GM23338 (cell line): ENCODE measurements at regions not wholly inside any gene's neighbourhood (a gene's known extent, or its start where the extent isn't known, plus 50 kb on each side); places are given as distances from the start of the nearest gene placed in this dataset.

Experiments
- CREB1 ChIP-seq: fragments of 250-450 bp; sonication (Bioruptor Pico); IDR thresholded peaks from 2 replicates; pipeline ENCODE4 v1.5.0; 2020; ENCODE audit warnings: low read depth, mild to moderate bottlenecking, moderate library complexity
- EZH2 ChIP-seq: fragments of 200-600 bp; sonication (generic); IDR thresholded peaks from one replicate; pipeline ENCODE4 v1.8.0; 2017; ENCODE audit warnings: antibody characterized with exemption, mild to moderate bottlenecking, low read depth; ENCODE audit not compliant: unreplicated experiment
- EZH2phosphoT487 ChIP-seq: fragments of 200-600 bp; sonication (generic); IDR thresholded peaks from one replicate; pipeline ENCODE4 v1.8.1; 2018; ENCODE audit warnings: antibody characterized with exemption; ENCODE audit not compliant: unreplicated experiment
- JUNB ChIP-seq: IDR thresholded peaks from one replicate; pipeline ENCODE4 v1.6.1; 2016; ENCODE audit warnings: antibody characterized with exemption; ENCODE audit not compliant: unreplicated experiment
- POLR2AphosphoS5 ChIP-seq: IDR thresholded peaks from 2 replicates; pipeline ENCODE4 v1.6.1; 2016; ENCODE audit warnings: antibody characterized with exemption, low read depth
- ZNF331 ChIP-seq: fragments of 250-450 bp; sonication (Bioruptor Pico); IDR thresholded peaks from 2 replicates; pipeline ENCODE4 v1.5.0; 2020; ENCODE audit warnings: low read depth, mild to moderate bottlenecking, moderate library complexity
- TF ChIP-seq, protein P1 (sequence below), 2 experiments: fragments of 200-600 bp in 1 of 2; sonication (generic) in 1 of 2; conservative IDR thresholded peaks; 2 replicates each; pipeline versions ENCODE4 v1.5.1 to v1.6.1; 2016 to 2017; ENCODE audit warnings: antibody characterized with exemption in 2 of 2, low read depth in 2 of 2, mild to moderate bottlenecking in 2 of 2, moderate library complexity in 1 of 2
- TF ChIP-seq, protein P2 (sequence below): IDR thresholded peaks from one replicate; pipeline ENCODE4 v1.6.1; 2018; ENCODE audit warnings: antibody characterized with exemption; ENCODE audit not compliant: unreplicated experiment
- TF ChIP-seq, protein P3 (sequence below): IDR thresholded peaks from 2 replicates; pipeline ENCODE4 v1.6.1; 2016; ENCODE audit warnings: antibody characterized with exemption

DNA sequence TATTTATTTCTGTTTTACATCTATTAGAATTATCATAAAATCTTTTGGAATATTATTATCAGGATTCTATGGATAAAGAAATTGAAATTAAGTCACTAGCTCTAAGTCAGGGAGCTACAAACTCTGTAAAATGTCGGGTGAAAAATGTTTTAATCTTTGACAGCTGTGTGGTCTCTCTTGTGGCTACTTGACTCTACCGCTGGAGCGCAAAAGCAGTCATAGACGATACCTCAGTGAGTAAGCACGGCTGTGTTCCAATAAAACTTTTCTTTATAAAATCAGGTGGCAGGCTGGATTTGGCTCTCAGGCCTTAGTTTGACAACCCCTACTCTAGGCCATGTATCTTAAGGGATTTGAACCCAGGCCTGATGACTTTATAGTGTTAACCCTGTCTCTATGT is 88.5 kb upstream of the PFN2 start:
- TF ChIP-seq EZH2 (no peak), POLR2AphosphoS5 (no peak), EZH2phosphoT487 (no peak), CREB1 (CRISPR knock-in tag) (no peak), JUNB (no peak), ZNF331 (CRISPR knock-in tag) (no peak)
- TF ChIP-seq, protein P1, sequence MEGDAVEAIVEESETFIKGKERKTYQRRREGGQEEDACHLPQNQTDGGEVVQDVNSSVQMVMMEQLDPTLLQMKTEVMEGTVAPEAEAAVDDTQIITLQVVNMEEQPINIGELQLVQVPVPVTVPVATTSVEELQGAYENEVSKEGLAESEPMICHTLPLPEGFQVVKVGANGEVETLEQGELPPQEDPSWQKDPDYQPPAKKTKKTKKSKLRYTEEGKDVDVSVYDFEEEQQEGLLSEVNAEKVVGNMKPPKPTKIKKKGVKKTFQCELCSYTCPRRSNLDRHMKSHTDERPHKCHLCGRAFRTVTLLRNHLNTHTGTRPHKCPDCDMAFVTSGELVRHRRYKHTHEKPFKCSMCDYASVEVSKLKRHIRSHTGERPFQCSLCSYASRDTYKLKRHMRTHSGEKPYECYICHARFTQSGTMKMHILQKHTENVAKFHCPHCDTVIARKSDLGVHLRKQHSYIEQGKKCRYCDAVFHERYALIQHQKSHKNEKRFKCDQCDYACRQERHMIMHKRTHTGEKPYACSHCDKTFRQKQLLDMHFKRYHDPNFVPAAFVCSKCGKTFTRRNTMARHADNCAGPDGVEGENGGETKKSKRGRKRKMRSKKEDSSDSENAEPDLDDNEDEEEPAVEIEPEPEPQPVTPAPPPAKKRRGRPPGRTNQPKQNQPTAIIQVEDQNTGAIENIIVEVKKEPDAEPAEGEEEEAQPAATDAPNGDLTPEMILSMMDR (conservative IDR thresholded peaks at IDR 0.05; ENCODE audit: low read depth in 2 of 2) = no peak
- TF ChIP-seq, protein P2, sequence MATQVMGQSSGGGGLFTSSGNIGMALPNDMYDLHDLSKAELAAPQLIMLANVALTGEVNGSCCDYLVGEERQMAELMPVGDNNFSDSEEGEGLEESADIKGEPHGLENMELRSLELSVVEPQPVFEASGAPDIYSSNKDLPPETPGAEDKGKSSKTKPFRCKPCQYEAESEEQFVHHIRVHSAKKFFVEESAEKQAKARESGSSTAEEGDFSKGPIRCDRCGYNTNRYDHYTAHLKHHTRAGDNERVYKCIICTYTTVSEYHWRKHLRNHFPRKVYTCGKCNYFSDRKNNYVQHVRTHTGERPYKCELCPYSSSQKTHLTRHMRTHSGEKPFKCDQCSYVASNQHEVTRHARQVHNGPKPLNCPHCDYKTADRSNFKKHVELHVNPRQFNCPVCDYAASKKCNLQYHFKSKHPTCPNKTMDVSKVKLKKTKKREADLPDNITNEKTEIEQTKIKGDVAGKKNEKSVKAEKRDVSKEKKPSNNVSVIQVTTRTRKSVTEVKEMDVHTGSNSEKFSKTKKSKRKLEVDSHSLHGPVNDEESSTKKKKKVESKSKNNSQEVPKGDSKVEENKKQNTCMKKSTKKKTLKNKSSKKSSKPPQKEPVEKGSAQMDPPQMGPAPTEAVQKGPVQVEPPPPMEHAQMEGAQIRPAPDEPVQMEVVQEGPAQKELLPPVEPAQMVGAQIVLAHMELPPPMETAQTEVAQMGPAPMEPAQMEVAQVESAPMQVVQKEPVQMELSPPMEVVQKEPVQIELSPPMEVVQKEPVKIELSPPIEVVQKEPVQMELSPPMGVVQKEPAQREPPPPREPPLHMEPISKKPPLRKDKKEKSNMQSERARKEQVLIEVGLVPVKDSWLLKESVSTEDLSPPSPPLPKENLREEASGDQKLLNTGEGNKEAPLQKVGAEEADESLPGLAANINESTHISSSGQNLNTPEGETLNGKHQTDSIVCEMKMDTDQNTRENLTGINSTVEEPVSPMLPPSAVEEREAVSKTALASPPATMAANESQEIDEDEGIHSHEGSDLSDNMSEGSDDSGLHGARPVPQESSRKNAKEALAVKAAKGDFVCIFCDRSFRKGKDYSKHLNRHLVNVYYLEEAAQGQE = no peak
- TF ChIP-seq, protein P3, sequence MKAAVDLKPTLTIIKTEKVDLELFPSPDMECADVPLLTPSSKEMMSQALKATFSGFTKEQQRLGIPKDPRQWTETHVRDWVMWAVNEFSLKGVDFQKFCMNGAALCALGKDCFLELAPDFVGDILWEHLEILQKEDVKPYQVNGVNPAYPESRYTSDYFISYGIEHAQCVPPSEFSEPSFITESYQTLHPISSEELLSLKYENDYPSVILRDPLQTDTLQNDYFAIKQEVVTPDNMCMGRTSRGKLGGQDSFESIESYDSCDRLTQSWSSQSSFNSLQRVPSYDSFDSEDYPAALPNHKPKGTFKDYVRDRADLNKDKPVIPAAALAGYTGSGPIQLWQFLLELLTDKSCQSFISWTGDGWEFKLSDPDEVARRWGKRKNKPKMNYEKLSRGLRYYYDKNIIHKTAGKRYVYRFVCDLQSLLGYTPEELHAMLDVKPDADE = no peak
